Neural cell (in vitro differentiated cells): ENCODE measurements at regions not wholly inside any gene's neighbourhood (a gene's known extent, or its start where the extent isn't known, plus 50 kb on each side); places are given as distances from the start of the nearest gene placed in this dataset.

ENCODE experiments used
- H2AFZ ChIP-seq: fragments of 200-600, 300-800 bp; sonication (generic), shearing (Covaris generic); 2 replicates; pipeline ENCODE4 v1.6.0; 2014; ENCODE audit warnings: low read depth, mild to moderate bottlenecking, antibody characterized with exemption, low read length, moderate library complexity
- H3F3A ChIP-seq: fragments of 200-600 bp; shearing (Covaris generic); 2 replicates; pipeline ENCODE4 v1.6.1; 2016; ENCODE audit warnings: mild to moderate bottlenecking, moderate library complexity, mixed read lengths, antibody characterized with exemption, low read length; ENCODE audit not compliant: insufficient read depth, poor library complexity, severe bottlenecking
- H3K27ac ChIP-seq: fragments of 200-600, 300-800 bp; sonication (generic), shearing (Covaris generic); 2 replicates; pipeline ENCODE4 v1.5.1; 2014; ENCODE audit warnings: mild to moderate bottlenecking, low read length, moderate library complexity
- H3K27me3 ChIP-seq: fragments of 300-800, 200-600 bp; sonication (generic), shearing (Covaris generic); 2 replicates; pipeline ENCODE4 v1.6.0; 2014; ENCODE audit warnings: mild to moderate bottlenecking, low read depth, low read length, moderate library complexity; ENCODE audit not compliant: insufficient read depth
- H3K36me3 ChIP-seq: fragments of 300-800, 200-600 bp; sonication (generic), shearing (Covaris generic); 2 replicates; pipeline ENCODE4 v1.5.1; 2014; ENCODE audit warnings: mild to moderate bottlenecking, antibody characterized with exemption, low read length, moderate library complexity; ENCODE audit not compliant: insufficient read depth
- H3K4me2 ChIP-seq: fragments of 300-800, 200-600 bp; sonication (generic), shearing (Covaris generic); 2 replicates; pipeline ENCODE4 v1.6.0; 2014; ENCODE audit warnings: mild to moderate bottlenecking, low read length
- H3K4me3 ChIP-seq: fragments of 300-800, 200-600 bp; sonication (generic), shearing (Covaris generic); 2 replicates; pipeline ENCODE4 v1.5.1; 2014; ENCODE audit warnings: mild to moderate bottlenecking, low read length, moderate library complexity
- H3K79me2 ChIP-seq: fragments of 200-600 bp; shearing (Covaris generic); replicated peaks from 2 replicates; pipeline ENCODE4 v1.6.0; 2014; ENCODE audit warnings: mild to moderate bottlenecking, low read length, moderate library complexity; ENCODE audit not compliant: insufficient read depth
- H3K9ac ChIP-seq: fragments of 300-800, 200-600 bp; sonication (generic), shearing (Covaris generic); 2 replicates; pipeline ENCODE4 v1.6.1; 2016; ENCODE audit warnings: mild to moderate bottlenecking, low read length, mixed read lengths
- H3K9me2 ChIP-seq: fragments of 200-600 bp; shearing (Covaris generic); 2 replicates; pipeline ENCODE4 v1.6.1; 2016; ENCODE audit warnings: mild to moderate bottlenecking, low read length, mixed read lengths; ENCODE audit not compliant: insufficient read depth
- H3K9me3 ChIP-seq: fragments of 200-600, 300-800 bp; sonication (generic), shearing (Covaris generic); 2 replicates; pipeline ENCODE4 v1.6.1; 2016; ENCODE audit warnings: mild to moderate bottlenecking, mixed run types, low read length, moderate library complexity, mixed read lengths
- H4K20me1 ChIP-seq: fragments of 200-600 bp; shearing (Covaris generic); 2 replicates; pipeline ENCODE4 v1.6.1; 2016; ENCODE audit warnings: mild to moderate bottlenecking, mixed run types; ENCODE audit not compliant: insufficient read depth
- EP300 ChIP-seq: fragments of 450-650 bp; conservative IDR thresholded peaks from 2 replicates; pipeline ENCODE4 v1.6.1; 2014; ENCODE audit warnings: antibody characterized with exemption, mild to moderate bottlenecking, moderate library complexity; ENCODE audit not compliant: poor library complexity, severe bottlenecking
- EZH2 ChIP-seq: fragments of 200-600, 300-800 bp; shearing (Covaris generic), sonication (generic); IDR thresholded peaks from 2 replicates; pipeline ENCODE4 v1.6.1; 2014; ENCODE audit warnings: antibody characterized with exemption, low read length, borderline replicate concordance, mild to moderate bottlenecking; ENCODE audit not compliant: insufficient read depth, poor library complexity, severe bottlenecking
- MXI1 ChIP-seq: fragments of 450-650 bp; conservative IDR thresholded peaks from 2 replicates; pipeline ENCODE4 v1.6.1; 2014; ENCODE audit warnings: antibody characterized with exemption, mild to moderate bottlenecking; ENCODE audit not compliant: poor library complexity, severe bottlenecking
- POLR2AphosphoS5 ChIP-seq: IDR thresholded peaks from 2 replicates; pipeline ENCODE4 v1.6.1; 2012
- RAD21 ChIP-seq: fragments of 450-650 bp; conservative IDR thresholded peaks from 2 replicates; pipeline ENCODE4 v1.6.1; 2014; ENCODE audit warnings: antibody characterized with exemption, mild to moderate bottlenecking, moderate library complexity
- SMC3 ChIP-seq: fragments of 450-650 bp; conservative IDR thresholded peaks from 2 replicates; pipeline ENCODE4 v1.6.1; 2014; ENCODE audit warnings: antibody characterized with exemption, mild to moderate bottlenecking, moderate library complexity; ENCODE audit not compliant: poor library complexity
- TAF1 ChIP-seq: IDR thresholded peaks from 2 replicates; pipeline ENCODE4 v1.6.1; 2012; ENCODE audit warnings: low read depth
- TF ChIP-seq, protein P1 (sequence below): IDR thresholded peaks from 2 replicates; pipeline ENCODE4 v1.6.1; 2012; ENCODE audit warnings: borderline replicate concordance
- TF ChIP-seq, protein P2 (sequence below): fragments of 450-650 bp; IDR thresholded peaks from 2 replicates; pipeline ENCODE4 v1.5.1; 2014; ENCODE audit warnings: antibody characterized with exemption, mild to moderate bottlenecking, moderate library complexity; ENCODE audit not compliant: poor library complexity, severe bottlenecking

DNA sequence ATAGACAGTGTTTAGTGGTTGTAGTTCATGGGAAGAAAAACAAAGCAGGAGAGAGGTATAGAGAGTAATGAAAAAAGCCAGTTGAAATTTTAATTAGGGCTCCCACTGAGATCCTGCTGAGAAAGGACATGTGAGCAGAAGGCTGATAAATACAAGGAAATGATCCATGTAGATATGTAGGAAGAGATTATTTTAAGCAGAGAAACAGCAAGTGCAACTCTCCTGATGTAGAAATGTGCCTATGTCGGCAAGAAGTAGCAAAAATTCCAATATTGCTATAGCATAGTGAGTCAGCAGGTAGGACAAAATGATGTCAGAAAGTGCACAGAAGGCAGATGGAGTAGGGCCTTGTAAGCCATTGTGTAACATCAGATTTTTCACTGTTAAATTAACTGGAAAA is 1027.3 kb downstream of the PCDH18 start:
- no peaks in the 10 kb centered on the region for H3K9me2 ChIP-seq
- H3K9me3 ChIP-seq, result no peaks in the 10 kb centered on the region
- H4K20me1 ChIP-seq, result no peaks in the 10 kb centered on the region
- H3K9ac ChIP-seq, result no peak overlapping the region
- no peak overlapping the region for H3K4me2 ChIP-seq
- H3K79me2 ChIP-seq, result no peaks in the 10 kb centered on the region
- no peaks in the 10 kb centered on the region for H3K27me3 ChIP-seq
- TF ChIP-seq, protein P1, sequence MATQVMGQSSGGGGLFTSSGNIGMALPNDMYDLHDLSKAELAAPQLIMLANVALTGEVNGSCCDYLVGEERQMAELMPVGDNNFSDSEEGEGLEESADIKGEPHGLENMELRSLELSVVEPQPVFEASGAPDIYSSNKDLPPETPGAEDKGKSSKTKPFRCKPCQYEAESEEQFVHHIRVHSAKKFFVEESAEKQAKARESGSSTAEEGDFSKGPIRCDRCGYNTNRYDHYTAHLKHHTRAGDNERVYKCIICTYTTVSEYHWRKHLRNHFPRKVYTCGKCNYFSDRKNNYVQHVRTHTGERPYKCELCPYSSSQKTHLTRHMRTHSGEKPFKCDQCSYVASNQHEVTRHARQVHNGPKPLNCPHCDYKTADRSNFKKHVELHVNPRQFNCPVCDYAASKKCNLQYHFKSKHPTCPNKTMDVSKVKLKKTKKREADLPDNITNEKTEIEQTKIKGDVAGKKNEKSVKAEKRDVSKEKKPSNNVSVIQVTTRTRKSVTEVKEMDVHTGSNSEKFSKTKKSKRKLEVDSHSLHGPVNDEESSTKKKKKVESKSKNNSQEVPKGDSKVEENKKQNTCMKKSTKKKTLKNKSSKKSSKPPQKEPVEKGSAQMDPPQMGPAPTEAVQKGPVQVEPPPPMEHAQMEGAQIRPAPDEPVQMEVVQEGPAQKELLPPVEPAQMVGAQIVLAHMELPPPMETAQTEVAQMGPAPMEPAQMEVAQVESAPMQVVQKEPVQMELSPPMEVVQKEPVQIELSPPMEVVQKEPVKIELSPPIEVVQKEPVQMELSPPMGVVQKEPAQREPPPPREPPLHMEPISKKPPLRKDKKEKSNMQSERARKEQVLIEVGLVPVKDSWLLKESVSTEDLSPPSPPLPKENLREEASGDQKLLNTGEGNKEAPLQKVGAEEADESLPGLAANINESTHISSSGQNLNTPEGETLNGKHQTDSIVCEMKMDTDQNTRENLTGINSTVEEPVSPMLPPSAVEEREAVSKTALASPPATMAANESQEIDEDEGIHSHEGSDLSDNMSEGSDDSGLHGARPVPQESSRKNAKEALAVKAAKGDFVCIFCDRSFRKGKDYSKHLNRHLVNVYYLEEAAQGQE, result no peak
- no peak for TF ChIP-seq SMC3
- TF ChIP-seq POLR2AphosphoS5, result no peak
- no peak for TF ChIP-seq MXI1
- no peak for TF ChIP-seq EZH2
- TF ChIP-seq, protein P2, sequence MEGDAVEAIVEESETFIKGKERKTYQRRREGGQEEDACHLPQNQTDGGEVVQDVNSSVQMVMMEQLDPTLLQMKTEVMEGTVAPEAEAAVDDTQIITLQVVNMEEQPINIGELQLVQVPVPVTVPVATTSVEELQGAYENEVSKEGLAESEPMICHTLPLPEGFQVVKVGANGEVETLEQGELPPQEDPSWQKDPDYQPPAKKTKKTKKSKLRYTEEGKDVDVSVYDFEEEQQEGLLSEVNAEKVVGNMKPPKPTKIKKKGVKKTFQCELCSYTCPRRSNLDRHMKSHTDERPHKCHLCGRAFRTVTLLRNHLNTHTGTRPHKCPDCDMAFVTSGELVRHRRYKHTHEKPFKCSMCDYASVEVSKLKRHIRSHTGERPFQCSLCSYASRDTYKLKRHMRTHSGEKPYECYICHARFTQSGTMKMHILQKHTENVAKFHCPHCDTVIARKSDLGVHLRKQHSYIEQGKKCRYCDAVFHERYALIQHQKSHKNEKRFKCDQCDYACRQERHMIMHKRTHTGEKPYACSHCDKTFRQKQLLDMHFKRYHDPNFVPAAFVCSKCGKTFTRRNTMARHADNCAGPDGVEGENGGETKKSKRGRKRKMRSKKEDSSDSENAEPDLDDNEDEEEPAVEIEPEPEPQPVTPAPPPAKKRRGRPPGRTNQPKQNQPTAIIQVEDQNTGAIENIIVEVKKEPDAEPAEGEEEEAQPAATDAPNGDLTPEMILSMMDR, result no peak
- TF ChIP-seq EP300, result no peak
- no peak for TF ChIP-seq RAD21
- TF ChIP-seq TAF1, result no peak
- H2AFZ ChIP-seq, result no peak overlapping the region
- H3F3A ChIP-seq, result no peaks in the 10 kb centered on the region
- H3K27ac ChIP-seq, result no peak overlapping the region
- H3K36me3 ChIP-seq, result no peaks in the 10 kb centered on the region
- H3K4me3 ChIP-seq, result no peak overlapping the region

DNA sequence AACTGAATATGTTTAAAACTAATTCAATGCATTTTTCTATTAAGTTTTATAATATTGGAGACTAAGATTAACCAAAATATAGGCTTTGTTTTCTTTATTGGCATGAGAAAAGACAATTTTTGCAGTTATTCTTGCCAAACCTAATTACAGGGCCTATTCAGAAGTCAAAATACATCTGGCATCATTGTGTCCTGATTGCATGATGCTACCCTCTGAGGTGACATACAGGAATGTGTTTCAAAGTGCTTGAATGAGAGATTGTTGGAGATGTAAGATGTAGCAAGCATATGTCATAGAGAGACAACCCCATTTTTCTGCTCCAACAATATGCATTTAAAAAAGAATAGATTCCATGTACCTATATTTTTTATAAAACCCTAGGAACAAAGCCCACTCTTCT is 1036.4 kb downstream of the PCDH18 start:
- Histone ChIP-seq H4K20me1 (no peaks in the 10 kb centered on the region), H3K4me2 (no peak overlapping the region), H3F3A (no peaks in the 10 kb centered on the region), H3K79me2 (no peaks in the 10 kb centered on the region), H3K9me3 (no peaks in the 10 kb centered on the region), H3K9ac (no peak overlapping the region), H3K36me3 (no peaks in the 10 kb centered on the region), H3K9me2 (no peaks in the 10 kb centered on the region), H3K27ac (no peak overlapping the region), H3K27me3 (no peaks in the 10 kb centered on the region), H2AFZ (no peak overlapping the region), H3K4me3 (no peak overlapping the region)
- TF ChIP-seq, protein P1, result no peak
- no peak for TF ChIP-seq EP300
- TF ChIP-seq POLR2AphosphoS5, result no peak
- TF ChIP-seq, protein P2, result no peak
- TF ChIP-seq EZH2, result no peak
- TF ChIP-seq MXI1, result no peak
- TF ChIP-seq SMC3, result no peak
- TF ChIP-seq TAF1, result no peak
- TF ChIP-seq RAD21, result no peak
